ENCODE measurements at regions not wholly inside any gene's neighbourhood (a gene's known extent, or its start where the extent isn't known, plus 50 kb on each side); places are given as distances from the start of the nearest gene placed in this dataset.

DNA sequence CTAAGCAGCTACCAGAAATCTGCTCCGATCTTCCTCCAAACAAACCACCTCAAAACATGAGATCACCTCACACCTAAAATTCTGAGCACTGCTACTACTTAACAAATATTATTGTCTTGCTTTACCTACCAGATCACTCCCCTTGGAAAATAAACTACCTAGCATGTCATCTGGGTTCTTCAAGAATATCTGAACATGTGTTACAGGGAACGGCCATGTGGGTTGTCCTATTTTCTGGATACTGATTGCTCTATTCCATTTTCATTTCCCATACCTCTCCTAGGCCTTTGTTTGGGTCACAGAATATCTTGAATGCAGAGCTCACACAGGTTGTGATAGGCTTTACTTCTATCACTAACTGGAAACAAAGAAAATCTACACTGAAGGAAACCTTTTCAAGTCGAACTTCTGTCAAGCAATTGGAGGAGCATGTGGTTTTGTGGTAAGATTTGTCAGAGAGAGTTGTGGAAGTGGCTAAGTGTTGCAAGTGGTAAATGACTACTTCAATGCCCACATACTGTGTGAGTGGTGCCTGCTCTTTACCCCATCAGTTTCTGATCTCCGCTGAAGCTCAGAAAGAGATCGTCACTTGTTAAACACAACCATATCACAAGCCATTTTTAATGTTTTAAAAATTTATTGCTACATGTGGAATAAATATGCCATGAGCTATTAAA is 739.1 kb upstream of the ZEB2 start:
- Histone ChIP-seq H3K4me3 (ENCODE audit: low read length) (no peak overlapping the region), H3K9me3 (ENCODE audit: control insufficient read depth in 1 of 2, insufficient read depth in 1 of 2, low read length in 2 of 2) (no peaks in the 10 kb centered on the region), H3K36me3 (ENCODE audit: insufficient read depth, low read length) (no peaks in the 10 kb centered on the region), H3K4me1 (ENCODE audit: insufficient read depth, low read length) (no peaks in the 10 kb centered on the region), H3K27me3 (ENCODE audit: control insufficient read depth in 1 of 2, insufficient read depth in 2 of 2, low read length in 2 of 2) (no peaks in the 10 kb centered on the region), H3K27ac (ENCODE audit: low read depth in 1 of 2, low read length in 2 of 2) (no peak overlapping the region)
- intact Hi-C loops (cut with DNase I, micrococcal nuclease) = no loop called here
- Mint-ChIP-seq H3K4me1 (ENCODE audit: low read depth) (peaks cover 5% of the 10 kb centered on the region), H3K27ac (no peak overlapping the region), H3K27me3 (peaks cover 38% of the 10 kb centered on the region), H3K9me3 (peaks cover 4% of the 10 kb centered on the region), H3K4me3 (no peak overlapping the region), H3K36me3 (ENCODE audit: low read depth) (no peaks in the 10 kb centered on the region)
- CTCF ChIA-PET = no interaction called here
- POLR2A ChIA-PET = no interaction called here
- ATAC-seq (ENCODE audit: poor library complexity) = peak; percentile 55
- peak in 4 of 14 experiments; percentile 0 to 56 (median 40) for DNase-seq
- TF ChIP-seq, protein P1, sequence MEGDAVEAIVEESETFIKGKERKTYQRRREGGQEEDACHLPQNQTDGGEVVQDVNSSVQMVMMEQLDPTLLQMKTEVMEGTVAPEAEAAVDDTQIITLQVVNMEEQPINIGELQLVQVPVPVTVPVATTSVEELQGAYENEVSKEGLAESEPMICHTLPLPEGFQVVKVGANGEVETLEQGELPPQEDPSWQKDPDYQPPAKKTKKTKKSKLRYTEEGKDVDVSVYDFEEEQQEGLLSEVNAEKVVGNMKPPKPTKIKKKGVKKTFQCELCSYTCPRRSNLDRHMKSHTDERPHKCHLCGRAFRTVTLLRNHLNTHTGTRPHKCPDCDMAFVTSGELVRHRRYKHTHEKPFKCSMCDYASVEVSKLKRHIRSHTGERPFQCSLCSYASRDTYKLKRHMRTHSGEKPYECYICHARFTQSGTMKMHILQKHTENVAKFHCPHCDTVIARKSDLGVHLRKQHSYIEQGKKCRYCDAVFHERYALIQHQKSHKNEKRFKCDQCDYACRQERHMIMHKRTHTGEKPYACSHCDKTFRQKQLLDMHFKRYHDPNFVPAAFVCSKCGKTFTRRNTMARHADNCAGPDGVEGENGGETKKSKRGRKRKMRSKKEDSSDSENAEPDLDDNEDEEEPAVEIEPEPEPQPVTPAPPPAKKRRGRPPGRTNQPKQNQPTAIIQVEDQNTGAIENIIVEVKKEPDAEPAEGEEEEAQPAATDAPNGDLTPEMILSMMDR (IDR thresholded peaks at IDR 0.05) = no peak

DNA sequence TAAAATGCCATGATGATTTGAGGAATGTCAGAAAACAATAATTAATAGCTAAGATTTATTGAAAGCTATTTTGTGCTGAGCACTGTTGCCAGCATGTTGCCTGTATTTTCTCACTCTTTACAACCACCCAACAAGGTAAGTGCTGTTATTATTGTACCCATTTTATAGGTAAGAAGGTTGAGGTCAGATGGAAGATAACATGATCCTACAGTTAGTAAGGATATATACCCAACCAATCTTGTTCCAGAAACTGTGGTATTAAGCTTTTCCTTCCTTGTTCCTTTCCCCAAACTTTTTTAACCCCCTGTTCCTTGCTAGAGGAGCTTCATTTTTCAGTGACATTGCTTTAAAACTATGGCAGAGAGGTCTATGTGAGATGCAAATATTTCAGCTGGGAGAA is 738.0 kb upstream of the ZEB2 start:
- POLR2A ChIA-PET = interaction anchor here (0.6 kb wide), 1 partner anchor 21 kb away, joined by 4 read pairs; no protein-coding TSS in a partner anchor
- H3K27me3 Mint-ChIP-seq = peaks cover 38% of the 10 kb centered on the region
- no peak overlapping the region for H3K27ac Mint-ChIP-seq
- TF ChIP-seq, protein P1 (IDR thresholded peaks at IDR 0.05) = no peak
- Histone ChIP-seq H3K4me1 (ENCODE audit: insufficient read depth, low read length) (no peaks in the 10 kb centered on the region), H3K27me3 (ENCODE audit: control insufficient read depth in 1 of 2, insufficient read depth in 2 of 2, low read length in 2 of 2) (no peaks in the 10 kb centered on the region), H3K9me3 (ENCODE audit: control insufficient read depth in 1 of 2, insufficient read depth in 1 of 2, low read length in 2 of 2) (no peaks in the 10 kb centered on the region), H3K36me3 (ENCODE audit: insufficient read depth, low read length) (no peaks in the 10 kb centered on the region), H3K4me3 (ENCODE audit: low read length) (no peak overlapping the region), H3K27ac (ENCODE audit: low read depth in 1 of 2, low read length in 2 of 2) (no peak overlapping the region)
- intact Hi-C loops (cut with DNase I, micrococcal nuclease) = no loop called here
- H3K9me3 Mint-ChIP-seq = peaks cover 4% of the 10 kb centered on the region
- peaks cover 5% of the 10 kb centered on the region for H3K4me1 Mint-ChIP-seq (ENCODE audit: low read depth)
- H3K36me3 Mint-ChIP-seq (ENCODE audit: low read depth) = no peaks in the 10 kb centered on the region
- CTCF ChIA-PET = no interaction called here
- DNase-seq = no peak
- H3K4me3 Mint-ChIP-seq = no peak overlapping the region
- no peak for ATAC-seq (ENCODE audit: poor library complexity)

DNA sequence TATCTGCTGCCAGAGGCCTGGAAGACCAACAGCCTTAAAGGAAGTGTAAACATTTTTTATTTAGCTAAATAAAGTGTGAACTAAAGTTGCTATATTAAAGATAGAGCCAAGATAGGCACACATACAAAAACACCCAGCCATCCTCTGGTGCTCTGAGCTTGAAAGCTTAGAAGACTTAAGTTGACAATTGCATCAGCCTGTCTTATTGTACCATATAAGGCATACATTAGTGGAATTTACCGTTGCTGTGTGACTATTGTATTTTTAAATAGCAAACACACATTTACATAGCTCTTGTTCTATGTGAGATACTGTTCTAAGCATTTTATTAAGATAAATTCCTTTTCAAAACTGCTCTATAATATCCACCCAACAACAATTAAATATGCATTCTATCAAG is 736.6 kb upstream of the ZEB2 start:
- H3K27me3 ChIP-seq (ENCODE audit: control insufficient read depth in 1 of 2, insufficient read depth in 2 of 2, low read length in 2 of 2) = no peaks in the 10 kb centered on the region
- intact Hi-C loops (cut with DNase I, micrococcal nuclease) = no loop called here
- no peaks in the 10 kb centered on the region for H3K36me3 ChIP-seq (ENCODE audit: insufficient read depth, low read length)
- ATAC-seq (ENCODE audit: poor library complexity) (no peak), DNase-seq (no peak)
- ChIA-PET POLR2A (no interaction called here), CTCF (no interaction called here)
- no peak overlapping the region for H3K27ac Mint-ChIP-seq
- no peak overlapping the region for H3K4me3 ChIP-seq (ENCODE audit: low read length)
- H3K27ac ChIP-seq (ENCODE audit: low read depth in 1 of 2, low read length in 2 of 2) = no peak overlapping the region
- no peak overlapping the region for H3K4me3 Mint-ChIP-seq
- H3K4me1 ChIP-seq (ENCODE audit: insufficient read depth, low read length) = no peaks in the 10 kb centered on the region
- H3K36me3 Mint-ChIP-seq (ENCODE audit: low read depth) = no peaks in the 10 kb centered on the region
- TF ChIP-seq, protein P1 (IDR thresholded peaks at IDR 0.05) = no peak
- no peaks in the 10 kb centered on the region for H3K9me3 ChIP-seq (ENCODE audit: control insufficient read depth in 1 of 2, insufficient read depth in 1 of 2, low read length in 2 of 2)
- H3K9me3 Mint-ChIP-seq = peaks cover 4% of the 10 kb centered on the region
- peaks cover 37% of the 10 kb centered on the region for H3K27me3 Mint-ChIP-seq
- H3K4me1 Mint-ChIP-seq (ENCODE audit: low read depth) = peaks cover 5% of the 10 kb centered on the region
